CD4-positive, alpha-beta T cell treated with Interleukin-17A for 1 hour (primary cell): ENCODE measurements at regions not wholly inside any gene's neighbourhood (a gene's known extent, or its start where the extent isn't known, plus 50 kb on each side); places are given as distances from the start of the nearest gene placed in this dataset.
"Not testable (repeated sequence)": the region's sequence is repeated elsewhere in the genome, so short reads cannot be mapped to it uniquely, and the experiment has no call there.

Source experiments
- DNase-seq: peaks from one replicate; pipeline ENCODE4 v3.0.0-alpha.2; 2020

- DNase-seq, result no peak
Observed at GRCh38 chr9:115686069-115686468, 467.5 kb upstream of the PAPPA start.

- DNase-seq, result no peak
Observed at GRCh38 chr9:115687356-115687755, 466.2 kb upstream of the PAPPA start.

GRCh38 chr9:115689331-115689730, 464.3 kb upstream of the PAPPA start:
- DNase-seq, result no peak

GRCh38 chr9:115690786-115691496, 462.6 kb upstream of the PAPPA start:
- no peak for DNase-seq

GRCh38 chr9:115691693-115692092, 461.9 kb upstream of the PAPPA start:
- DNase-seq, result no peak

- not testable (repeated sequence) for DNase-seq
Observed at GRCh38 chr9:115692868-115693267, 460.7 kb upstream of the PAPPA start.

GRCh38 chr9:115694014-115694413, 459.6 kb upstream of the PAPPA start:
- no peak for DNase-seq

- no peak for DNase-seq
Observed at GRCh38 chr9:115694991-115695390, 458.6 kb upstream of the PAPPA start.

GRCh38 chr9:115712981-115713380, 440.6 kb upstream of the PAPPA start:
- DNase-seq, result no peak

- no peak for DNase-seq
Observed at GRCh38 chr9:115715666-115716065, 437.9 kb upstream of the PAPPA start.

- no peak for DNase-seq
Observed at GRCh38 chr9:115717298-115717697, 436.3 kb upstream of the PAPPA start.

GRCh38 chr9:115717711-115718173, 435.8 kb upstream of the PAPPA start:
- no peak for DNase-seq

GRCh38 chr9:115730396-115730795, 423.2 kb upstream of the PAPPA start:
- no peak for DNase-seq

- no peak for DNase-seq
Observed at GRCh38 chr9:115730845-115731244, 422.7 kb upstream of the PAPPA start.

GRCh38 chr9:115733318-115734110, 420.1 kb upstream of the PAPPA start:
- DNase-seq, result no peak

GRCh38 chr9:115739096-115739875, 414.3 kb upstream of the PAPPA start:
- no peak for DNase-seq

GRCh38 chr9:115740986-115741385, 412.6 kb upstream of the PAPPA start:
- DNase-seq, result no peak

- no peak for DNase-seq
Observed at GRCh38 chr9:115743709-115744605, 409.6 kb upstream of the PAPPA start.

GRCh38 chr9:115746496-115746895, 407.1 kb upstream of the PAPPA start:
- DNase-seq, result no peak

- no peak for DNase-seq
Observed at GRCh38 chr9:115747731-115748130, 405.9 kb upstream of the PAPPA start.

- DNase-seq, result no peak
Observed at GRCh38 chr9:115756736-115757135, 396.9 kb upstream of the PAPPA start.

GRCh38 chr9:115757461-115757860, 396.1 kb upstream of the PAPPA start:
- no peak for DNase-seq
